ENCODE measurements at regions not wholly inside any gene's neighbourhood (a gene's known extent, or its start where the extent isn't known, plus 50 kb on each side); places are given as distances from the start of the nearest gene placed in this dataset.

DNA sequence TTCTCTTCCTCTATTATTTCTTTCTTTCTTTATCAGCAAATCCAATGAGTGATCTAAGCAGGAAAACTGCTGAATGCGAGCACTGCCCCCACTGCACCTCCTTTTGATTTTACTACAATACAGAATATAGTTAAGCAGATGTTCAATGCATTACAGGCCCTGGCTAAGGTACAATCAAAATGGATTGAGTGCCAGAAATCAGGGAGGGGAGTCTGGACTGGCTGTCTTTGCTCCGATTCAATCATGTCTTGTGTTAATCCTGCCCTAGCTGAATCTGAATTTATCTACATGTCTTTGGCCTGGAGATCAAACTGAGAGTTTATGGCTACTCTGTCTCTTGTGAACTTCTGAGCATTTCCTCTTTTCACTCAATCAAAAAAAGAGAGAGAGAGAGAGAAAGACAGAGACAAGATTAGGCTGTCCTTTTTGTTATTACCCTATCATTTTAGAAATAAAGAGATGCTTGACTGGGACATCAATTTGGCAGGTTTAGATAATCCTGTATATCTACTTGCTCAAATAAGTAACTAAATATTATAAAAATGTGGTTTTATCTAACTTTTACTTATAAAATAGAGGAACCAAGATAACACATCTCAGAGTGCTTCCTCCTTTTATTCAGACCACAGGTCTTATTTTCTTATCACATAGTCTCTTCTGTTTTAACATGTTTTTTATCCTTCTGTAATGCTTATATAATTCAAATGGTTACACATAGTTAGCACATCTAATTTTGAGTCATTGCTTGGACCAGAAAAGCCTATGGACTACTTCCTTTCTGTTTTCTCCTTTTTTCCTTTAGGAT lies 656.2 kb downstream of the KCNJ2 start:
- no peak overlapping the region for H3K4me2 ChIP-seq (ENCODE audit: low read depth, low read length, poor library complexity, severe bottlenecking)
- no peak overlapping the region for H2AFZ ChIP-seq (ENCODE audit: low read length)
- TF ChIP-seq, protein P1, sequence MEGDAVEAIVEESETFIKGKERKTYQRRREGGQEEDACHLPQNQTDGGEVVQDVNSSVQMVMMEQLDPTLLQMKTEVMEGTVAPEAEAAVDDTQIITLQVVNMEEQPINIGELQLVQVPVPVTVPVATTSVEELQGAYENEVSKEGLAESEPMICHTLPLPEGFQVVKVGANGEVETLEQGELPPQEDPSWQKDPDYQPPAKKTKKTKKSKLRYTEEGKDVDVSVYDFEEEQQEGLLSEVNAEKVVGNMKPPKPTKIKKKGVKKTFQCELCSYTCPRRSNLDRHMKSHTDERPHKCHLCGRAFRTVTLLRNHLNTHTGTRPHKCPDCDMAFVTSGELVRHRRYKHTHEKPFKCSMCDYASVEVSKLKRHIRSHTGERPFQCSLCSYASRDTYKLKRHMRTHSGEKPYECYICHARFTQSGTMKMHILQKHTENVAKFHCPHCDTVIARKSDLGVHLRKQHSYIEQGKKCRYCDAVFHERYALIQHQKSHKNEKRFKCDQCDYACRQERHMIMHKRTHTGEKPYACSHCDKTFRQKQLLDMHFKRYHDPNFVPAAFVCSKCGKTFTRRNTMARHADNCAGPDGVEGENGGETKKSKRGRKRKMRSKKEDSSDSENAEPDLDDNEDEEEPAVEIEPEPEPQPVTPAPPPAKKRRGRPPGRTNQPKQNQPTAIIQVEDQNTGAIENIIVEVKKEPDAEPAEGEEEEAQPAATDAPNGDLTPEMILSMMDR (conservative IDR thresholded peaks at IDR 0.05; ENCODE audit: low read length) = no peak
- no peak for TF ChIP-seq EZH2phosphoT487 (IDR thresholded peaks at IDR 0.05; ENCODE audit: borderline replicate concordance)
- no peaks in the 10 kb centered on the region for H3K36me3 ChIP-seq (ENCODE audit: insufficient read depth, low read length)
- H3F3A ChIP-seq (ENCODE audit: low read depth) = no peaks in the 10 kb centered on the region
- H4K20me1 ChIP-seq (ENCODE audit: insufficient read depth, low read length, poor library complexity, severe bottlenecking) = no peaks in the 10 kb centered on the region
- no peaks in the 10 kb centered on the region for H3K79me2 ChIP-seq (ENCODE audit: insufficient read depth, low read length)
- no peaks in the 10 kb centered on the region for H3K4me1 ChIP-seq (ENCODE audit: insufficient read depth, low read length, poor library complexity, severe bottlenecking)
- no peaks in the 10 kb centered on the region for H3K27me3 ChIP-seq (ENCODE audit: insufficient read depth, low read length, poor library complexity, severe bottlenecking)
- no peaks in the 10 kb centered on the region for H3K9me3 ChIP-seq (ENCODE audit: insufficient read depth, low read depth, low read length)
- no peak overlapping the region for H3K9ac ChIP-seq (ENCODE audit: low read depth, low read length, poor library complexity, severe bottlenecking)
- no peaks in the 10 kb centered on the region for H3K9me2 ChIP-seq (replicated peaks; ENCODE audit: low read depth, low read length)
- H3K4me3 ChIP-seq (ENCODE audit: low read length, poor library complexity, severe bottlenecking) = no peak overlapping the region

DNA sequence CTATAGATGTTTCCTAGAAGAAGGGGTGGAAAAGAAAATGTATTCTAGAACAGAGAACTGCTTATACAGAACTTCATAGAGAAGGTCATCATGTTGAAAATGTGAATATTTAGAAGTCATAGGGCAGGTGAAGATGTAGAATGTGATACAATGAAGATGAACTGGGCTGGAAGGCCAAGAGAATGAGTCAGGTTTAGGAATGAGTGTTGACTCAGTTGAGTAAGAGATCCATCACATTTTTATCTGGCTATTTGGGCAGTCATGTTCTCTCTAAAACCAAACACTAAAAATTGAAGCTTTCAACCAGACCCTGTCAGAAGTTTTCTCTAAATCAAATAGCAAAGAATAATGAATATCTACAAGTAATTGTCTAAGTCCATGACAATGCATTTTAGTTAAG lies 660.5 kb downstream of the KCNJ2 start:
- no peaks in the 10 kb centered on the region for H3K4me1 ChIP-seq (ENCODE audit: insufficient read depth, low read length, poor library complexity, severe bottlenecking)
- H3K4me2 ChIP-seq (ENCODE audit: low read depth, low read length, poor library complexity, severe bottlenecking) = no peak overlapping the region
- H3K36me3 ChIP-seq (ENCODE audit: insufficient read depth, low read length) = no peaks in the 10 kb centered on the region
- H4K20me1 ChIP-seq (ENCODE audit: insufficient read depth, low read length, poor library complexity, severe bottlenecking) = no peaks in the 10 kb centered on the region
- no peaks in the 10 kb centered on the region for H3K27me3 ChIP-seq (ENCODE audit: insufficient read depth, low read length, poor library complexity, severe bottlenecking)
- H3F3A ChIP-seq (ENCODE audit: low read depth) = no peaks in the 10 kb centered on the region
- no peak overlapping the region for H3K9ac ChIP-seq (ENCODE audit: low read depth, low read length, poor library complexity, severe bottlenecking)
- H3K4me3 ChIP-seq (ENCODE audit: low read length, poor library complexity, severe bottlenecking) = no peak overlapping the region
- no peak overlapping the region for H2AFZ ChIP-seq (ENCODE audit: low read length)
- no peak for TF ChIP-seq EZH2phosphoT487 (IDR thresholded peaks at IDR 0.05; ENCODE audit: borderline replicate concordance)
- TF ChIP-seq, protein P1 (conservative IDR thresholded peaks at IDR 0.05; ENCODE audit: low read length) = no peak
- H3K9me2 ChIP-seq (replicated peaks; ENCODE audit: low read depth, low read length) = no peaks in the 10 kb centered on the region
- no peaks in the 10 kb centered on the region for H3K9me3 ChIP-seq (ENCODE audit: insufficient read depth, low read depth, low read length)
- no peaks in the 10 kb centered on the region for H3K79me2 ChIP-seq (ENCODE audit: insufficient read depth, low read length)

- H3K9ac ChIP-seq (ENCODE audit: low read depth, low read length, poor library complexity, severe bottlenecking) = no peak overlapping the region
- H3K79me2 ChIP-seq (ENCODE audit: insufficient read depth, low read length) = no peaks in the 10 kb centered on the region
- no peaks in the 10 kb centered on the region for H3K27me3 ChIP-seq (ENCODE audit: insufficient read depth, low read length, poor library complexity, severe bottlenecking)
- no peak for TF ChIP-seq EZH2phosphoT487 (IDR thresholded peaks at IDR 0.05; ENCODE audit: borderline replicate concordance)
- TF ChIP-seq, protein P1 (conservative IDR thresholded peaks at IDR 0.05; ENCODE audit: low read length) = no peak
- no peaks in the 10 kb centered on the region for H3K9me3 ChIP-seq (ENCODE audit: insufficient read depth, low read depth, low read length)
- H4K20me1 ChIP-seq (ENCODE audit: insufficient read depth, low read length, poor library complexity, severe bottlenecking) = no peaks in the 10 kb centered on the region
- H3K4me2 ChIP-seq (ENCODE audit: low read depth, low read length, poor library complexity, severe bottlenecking) = no peak overlapping the region
- no peak overlapping the region for H2AFZ ChIP-seq (ENCODE audit: low read length)
- no peak overlapping the region for H3K4me3 ChIP-seq (ENCODE audit: low read length, poor library complexity, severe bottlenecking)
- H3K36me3 ChIP-seq (ENCODE audit: insufficient read depth, low read length) = no peaks in the 10 kb centered on the region
- H3K4me1 ChIP-seq (ENCODE audit: insufficient read depth, low read length, poor library complexity, severe bottlenecking) = no peaks in the 10 kb centered on the region
- no peaks in the 10 kb centered on the region for H3K9me2 ChIP-seq (replicated peaks; ENCODE audit: low read depth, low read length)
- H3F3A ChIP-seq (ENCODE audit: low read depth) = no peaks in the 10 kb centered on the region
These were observed 664.7 kb downstream of the KCNJ2 start for GRCh38 chr17:70834039-70834438.

All from Loucy (cell line).